Hepatocyte (in vitro differentiated cells): ENCODE measurements at regions not wholly inside any gene's neighbourhood (a gene's known extent, or its start where the extent isn't known, plus 50 kb on each side); places are given as distances from the start of the nearest gene placed in this dataset.

Source experiments
- DNase-seq: peaks from one replicate; pipeline ENCODE4 v3.0.0-alpha.2; 2016; ENCODE audit warnings: low spot score
- H2AFZ ChIP-seq: fragments of 200-600 bp; sonication (generic); 2 replicates; pipeline ENCODE4 v1.6.0; 2016; ENCODE audit warnings: antibody characterized with exemption, mild to moderate bottlenecking
- H3K27ac ChIP-seq: fragments of 200-600 bp; sonication (generic); 2 replicates; pipeline ENCODE4 v1.5.1; 2016; ENCODE audit warnings: mild to moderate bottlenecking
- H3K27me3 ChIP-seq: fragments of 200-600 bp; sonication (generic); 2 replicates; pipeline ENCODE4 v1.6.1; 2016
- H3K36me3 ChIP-seq: fragments of 200-600 bp; sonication (generic); replicated peaks from 2 replicates; pipeline ENCODE4 v1.5.1; 2016; ENCODE audit warnings: low read depth; ENCODE audit not compliant: insufficient read depth
- H3K4me1 ChIP-seq: fragments of 200-600 bp; sonication (generic); 2 replicates; pipeline ENCODE4 v1.5.1; 2016; ENCODE audit warnings: mild to moderate bottlenecking, moderate library complexity; ENCODE audit not compliant: insufficient read depth
- H3K4me2 ChIP-seq: fragments of 200-600 bp; sonication (generic); 2 replicates; pipeline ENCODE4 v1.6.0; 2016
- H3K4me3 ChIP-seq: fragments of 200-600 bp; sonication (generic); 2 replicates; pipeline ENCODE4 v1.5.1; 2016; ENCODE audit warnings: mild to moderate bottlenecking
- H3K79me2 ChIP-seq: fragments of 200-600 bp; sonication (generic); 2 replicates; pipeline ENCODE4 v1.6.0; 2017; ENCODE audit warnings: mild to moderate bottlenecking
- H3K9me2 ChIP-seq: fragments of 200-600 bp; sonication (generic); replicated peaks from 2 replicates; pipeline ENCODE4 v1.6.0; 2017; ENCODE audit warnings: mild to moderate bottlenecking; ENCODE audit not compliant: insufficient read depth
- H3K9me3 ChIP-seq: fragments of 200-600 bp; sonication (generic); 2 replicates; pipeline ENCODE4 v1.5.1; 2016; ENCODE audit warnings: low read depth, mild to moderate bottlenecking
- H4K20me1 ChIP-seq: fragments of 200-600 bp; sonication (generic); 2 replicates; pipeline ENCODE4 v1.6.0; 2016; ENCODE audit warnings: mild to moderate bottlenecking; ENCODE audit not compliant: insufficient read depth, poor library complexity, severe bottlenecking
- CTCF ChIP-seq: fragments of 200-600 bp; sonication (generic); IDR thresholded peaks from 2 replicates; pipeline ENCODE4 v1.5.1; 2016; ENCODE audit warnings: antibody characterized with exemption, mild to moderate bottlenecking; ENCODE audit not compliant: poor library complexity
- EZH2 ChIP-seq: fragments of 200-600 bp; sonication (generic); IDR thresholded peaks from 2 replicates; pipeline ENCODE4 v1.6.1; 2016; ENCODE audit warnings: antibody characterized with exemption, mild to moderate bottlenecking, borderline replicate concordance
- EZH2phosphoT487 ChIP-seq: fragments of 200-600 bp; sonication (generic); IDR thresholded peaks from one replicate; pipeline ENCODE4 v1.6.1; 2018; ENCODE audit warnings: antibody characterized with exemption, mild to moderate bottlenecking, low read depth, moderate library complexity; ENCODE audit not compliant: unreplicated experiment, severe bottlenecking
- WGBS: methylation state at CpG from one replicate; pipeline ENCODE4 v1.1.6; 2016; ENCODE audit warnings: low lambda C conversion rate; ENCODE audit errors: missing lambda C conversion rate; 5-methylcytosine and 5-hydroxymethylcytosine counted together

- WGBS, result 90% methylated on average over 8 of the region's 8 CpGs
- no peaks in the 10 kb centered on the region for H3K36me3 ChIP-seq
- H3K9me3 ChIP-seq, result no peaks in the 10 kb centered on the region
- H3K27ac ChIP-seq, result no peak overlapping the region
- TF ChIP-seq CTCF (no peak), EZH2phosphoT487 (no peak), EZH2 (no peak)
- H4K20me1 ChIP-seq, result no peaks in the 10 kb centered on the region
- H3K9me2 ChIP-seq, result no peaks in the 10 kb centered on the region
- peaks cover 60% of the 10 kb centered on the region for H3K79me2 ChIP-seq
- H3K4me3 ChIP-seq, result no peak overlapping the region
- no peaks in the 10 kb centered on the region for H3K4me1 ChIP-seq
- no peak for DNase-seq
- H2AFZ ChIP-seq, result no peak overlapping the region
- H3K4me2 ChIP-seq, result no peak overlapping the region
- no peaks in the 10 kb centered on the region for H3K27me3 ChIP-seq
These were observed 75.4 kb upstream of the SVIL start for GRCh38 chr10:29710128-29710527.

GRCh38 chr10:29709484-29710002 lies 74.8 kb upstream of the SVIL start:
- Histone ChIP-seq H3K4me3 (no peak overlapping the region), H3K9me3 (no peaks in the 10 kb centered on the region), H3K9me2 (no peaks in the 10 kb centered on the region), H3K4me1 (no peaks in the 10 kb centered on the region), H3K27ac (no peak overlapping the region), H2AFZ (no peak overlapping the region), H3K27me3 (no peaks in the 10 kb centered on the region), H4K20me1 (no peaks in the 10 kb centered on the region), H3K4me2 (no peak overlapping the region), H3K79me2 (peaks cover 64% of the 10 kb centered on the region), H3K36me3 (no peaks in the 10 kb centered on the region)
- DNase-seq, result no peak
- WGBS, result 84% methylated on average over 13 of the region's 13 CpGs
- TF ChIP-seq EZH2, result no peak
- TF ChIP-seq EZH2phosphoT487, result no peak
- no peak for TF ChIP-seq CTCF

GRCh38 chr10:29703271-29703670 lies 68.5 kb upstream of the SVIL start:
- Histone ChIP-seq H3K9me2 (no peaks in the 10 kb centered on the region), H3K36me3 (no peaks in the 10 kb centered on the region), H3K9me3 (no peaks in the 10 kb centered on the region), H4K20me1 (peaks cover 3% of the 10 kb centered on the region), H3K27ac (peak overlapping the region; percentile 44), H3K4me3 (no peak overlapping the region), H3K27me3 (no peaks in the 10 kb centered on the region), H3K79me2 (peaks cover 74% of the 10 kb centered on the region), H3K4me1 (peaks cover 27% of the 10 kb centered on the region), H3K4me2 (peak overlapping the region; percentile 42), H2AFZ (no peak overlapping the region)
- DNase-seq, result peak; percentile 58
- TF ChIP-seq EZH2phosphoT487 (no peak), CTCF (no peak), EZH2 (no peak)
- 68% methylated on average over 9 of the region's 9 CpGs for WGBS
